Spleen (tissue), 11 donors: ENCODE measurements at regions not wholly inside any gene's neighbourhood (a gene's known extent, or its start where the extent isn't known, plus 50 kb on each side); places are given as distances from the start of the nearest gene placed in this dataset.

Experiments used
- DNase-seq: peaks from one replicate; pipeline ENCODE4 v3.0.0-alpha.2; 2020
- H3K27ac ChIP-seq, 8 donors: fragments of 200-600 bp; sonication (generic) in 7 of 8; 1 replicate in 4 of 8; 2 replicates in 4 of 8; pipeline versions ENCODE4 v1.5.0 to v1.8.0; 2016 to 2021; ENCODE audit warnings: inconsistent platforms in 4 of 8, mild to moderate bottlenecking in 4 of 8, moderate library complexity in 1 of 8
- H3K27me3 ChIP-seq, 7 donors: fragments of 200-600 bp; sonication (generic) in 6 of 7; replicated peaks in 1 of 7; 1 replicate in 4 of 7; 2 replicates in 3 of 7; pipeline versions ENCODE4 v1.5.0 to v1.8.0; 2016 to 2021; ENCODE audit warnings: inconsistent platforms in 3 of 7, mild to moderate bottlenecking in 1 of 7
- H3K36me3 ChIP-seq, 6 donors: fragments of 200-600 bp; sonication (generic) in 5 of 6; 1 replicate in 4 of 6; 2 replicates in 2 of 6; pipeline versions ENCODE4 v1.5.0 to v1.8.0; 2016 to 2021; ENCODE audit warnings: inconsistent platforms in 2 of 6
- H3K4me1 ChIP-seq, 6 donors: fragments of 200-600 bp; sonication (generic) in 5 of 6; 1 replicate in 3 of 6; 2 replicates in 3 of 6; pipeline versions ENCODE4 v1.5.0 to v1.8.0; 2016 to 2021; ENCODE audit warnings: inconsistent platforms in 3 of 6
- H3K4me3 ChIP-seq, 8 donors: fragments of 200-600 bp; sonication (generic) in 7 of 8; 1 replicate in 4 of 8; 2 replicates in 4 of 8; pipeline versions ENCODE4 v1.5.0 to v1.8.0; 2016 to 2021; ENCODE audit warnings: inconsistent platforms in 4 of 8, mild to moderate bottlenecking in 4 of 8, moderate library complexity in 2 of 8
- H3K9me3 ChIP-seq, 8 donors: fragments of 200-600 bp; sonication (generic) in 7 of 8; 1 replicate in 4 of 8; 2 replicates in 4 of 8; pipeline versions ENCODE4 v1.5.0 to v1.8.0; 2016 to 2021; ENCODE audit warnings: inconsistent platforms in 4 of 8
- CTCF ChIP-seq, 11 experiments: fragments of 200-600 bp in 7 of 11; fragments of 450-650 bp in 4 of 11; sonication (generic) in 4 of 11; IDR thresholded peaks in 8 of 11; conservative IDR thresholded peaks in 3 of 11; 1 replicate in 7 of 11; 2 replicates in 4 of 11; pipeline versions ENCODE4 v1.4.0 to v1.8.0; 2016 to 2021; ENCODE audit warnings: antibody characterized with exemption in 11 of 11, inconsistent platforms in 4 of 11, mild to moderate bottlenecking in 1 of 11
- POLR2A ChIP-seq, 3 donors: fragments of 450-650 bp; IDR thresholded peaks; one replicate each; pipeline ENCODE4 v1.5.1; 2017; ENCODE audit warnings: antibody characterized with exemption in 3 of 3, mild to moderate bottlenecking in 1 of 3
- POLR2AphosphoS5 ChIP-seq, 3 donors: sonication (generic); formaldehyde crosslinking; IDR thresholded peaks; one replicate each; pipeline ENCODE4 v1.5.1; 2017; ENCODE audit warnings: antibody characterized with exemption in 3 of 3
- WGBS, 5 donors: extraction: QIAGEN DNeasy Blood & Tissue Kit in 3 of 5; methylation state at CpG; one replicate each; pipeline versions ENCODE4 v1.1.5 to v1.1.7; 2013 to 2018; 5-methylcytosine and 5-hydroxymethylcytosine counted together
- intact Hi-C: fragments of 100-400 bp; cut with DNase I; formaldehyde crosslinking; loops from one replicate; pipeline ENCODE4 v1.15.0; 2023; ENCODE audit warnings: low total_unique reads
- donor health status: healthy with polysubstance abuse.
- donor health status: DM: no; HTN: no; CAD: no; lungs with moderate emphysema.
- donor health status: DM: no; HTN: no; CAD: no.
- donor health status: Bipolar disorder and iron deficiency.
- donor health status: healthy.
- donor health status: DM: no; HTN: no; CAD: no.
- donor health status: DM: yes; HTN: yes; CAD: no.

GRCh38 chr12:45503899-45504298 lies 225.6 kb upstream of the ARID2 start:
- DNase-seq, result no peak
- Histone ChIP-seq H3K4me3 (no peak overlapping the region), H3K27ac (no peak overlapping the region), H3K9me3 (no peaks in the 10 kb centered on the region), H3K4me1 (no peaks in the 10 kb centered on the region), H3K36me3 (no peaks in the 10 kb centered on the region), H3K27me3 (no peaks in the 10 kb centered on the region)
- TF ChIP-seq CTCF (IDR thresholded peaks at IDR 0.05 in 8 of 11, conservative IDR thresholded peaks at IDR 0.05 in 3 of 11), result no peak
- no peak for TF ChIP-seq POLR2AphosphoS5 (IDR thresholded peaks at IDR 0.05)
- no peak for TF ChIP-seq POLR2A (IDR thresholded peaks at IDR 0.05)
- WGBS, 5 donors, result 67 to 93% (median 76%) methylated on average over 1 of the region's 1 CpG
- intact Hi-C loops, result no loop called here

GRCh38 chr12:45504316-45505010 lies 225.0 kb upstream of the ARID2 start:
- 81 to 92% (median 81%) methylated on average over 6 of the region's 6 CpGs for WGBS, 5 donors
- intact Hi-C loops, result no loop called here
- H3K9me3 ChIP-seq, result no peaks in the 10 kb centered on the region
- no peaks in the 10 kb centered on the region for H3K36me3 ChIP-seq
- no peak overlapping the region for H3K27ac ChIP-seq
- no peaks in the 10 kb centered on the region for H3K4me1 ChIP-seq
- no peak for DNase-seq
- no peak overlapping the region for H3K4me3 ChIP-seq
- H3K27me3 ChIP-seq, result no peaks in the 10 kb centered on the region
- TF ChIP-seq CTCF (IDR thresholded peaks at IDR 0.05 in 8 of 11, conservative IDR thresholded peaks at IDR 0.05 in 3 of 11), result no peak
- TF ChIP-seq POLR2A (IDR thresholded peaks at IDR 0.05), result no peak
- no peak for TF ChIP-seq POLR2AphosphoS5 (IDR thresholded peaks at IDR 0.05)

- H3K4me3 ChIP-seq, result no peak overlapping the region
- WGBS, 5 donors, result 22 to 60% (median 40%) methylated on average over 1 to 2 of the region's 2 CpGs
- peaks cover 0 to 8% (median 0%) of the 10 kb centered on the region in 8 donors for H3K9me3 ChIP-seq
- no peaks in the 10 kb centered on the region for H3K27me3 ChIP-seq
- H3K36me3 ChIP-seq, result no peaks in the 10 kb centered on the region
- H3K27ac ChIP-seq, result no peak overlapping the region
- DNase-seq, result no peak
- TF ChIP-seq POLR2AphosphoS5 (IDR thresholded peaks at IDR 0.05), result no peak
- TF ChIP-seq POLR2A (IDR thresholded peaks at IDR 0.05), result no peak
- TF ChIP-seq CTCF (IDR thresholded peaks at IDR 0.05 in 8 of 11, conservative IDR thresholded peaks at IDR 0.05 in 3 of 11), result no peak
- intact Hi-C loops, result no loop called here
- H3K4me1 ChIP-seq, result no peaks in the 10 kb centered on the region
These were observed 220.3 kb upstream of the ARID2 start for GRCh38 chr12:45509187-45509586.

- DNase-seq, result no peak
- Histone ChIP-seq H3K9me3 (peaks cover 0 to 8% (median 0%) of the 10 kb centered on the region in 8 donors), H3K36me3 (no peaks in the 10 kb centered on the region), H3K4me3 (no peak overlapping the region), H3K4me1 (no peaks in the 10 kb centered on the region), H3K27me3 (no peaks in the 10 kb centered on the region), H3K27ac (no peak overlapping the region)
- TF ChIP-seq POLR2A (IDR thresholded peaks at IDR 0.05) (no peak), POLR2AphosphoS5 (IDR thresholded peaks at IDR 0.05) (no peak), CTCF (IDR thresholded peaks at IDR 0.05 in 8 of 11, conservative IDR thresholded peaks at IDR 0.05 in 3 of 11) (no peak)
- 73 to 88% (median 85%) methylated on average over 1 of the region's 1 CpG for WGBS, 5 donors
- intact Hi-C loops, result no loop called here
These were observed 219.9 kb upstream of the ARID2 start for GRCh38 chr12:45509621-45510020.
